Spleen (tissue), 7 donors: ENCODE measurements at regions not wholly inside any gene's neighbourhood (a gene's known extent, or its start where the extent isn't known, plus 50 kb on each side); places are given as distances from the start of the nearest gene placed in this dataset.

Experiments
- CTCF ChIP-seq, 11 experiments: fragments of 200-600 bp in 7 of 11; fragments of 450-650 bp in 4 of 11; sonication (generic) in 4 of 11; IDR thresholded peaks in 8 of 11; conservative IDR thresholded peaks in 3 of 11; 1 replicate in 7 of 11; 2 replicates in 4 of 11; pipeline versions ENCODE4 v1.4.0 to v1.8.0; 2016 to 2021; ENCODE audit warnings: antibody characterized with exemption in 11 of 11, inconsistent platforms in 4 of 11, mild to moderate bottlenecking in 1 of 11
- POLR2A ChIP-seq, 3 donors: fragments of 450-650 bp; IDR thresholded peaks; one replicate each; pipeline ENCODE4 v1.5.1; 2017; ENCODE audit warnings: antibody characterized with exemption in 3 of 3, mild to moderate bottlenecking in 1 of 3
- POLR2AphosphoS5 ChIP-seq, 3 donors: sonication (generic); formaldehyde crosslinking; IDR thresholded peaks; one replicate each; pipeline ENCODE4 v1.5.1; 2017; ENCODE audit warnings: antibody characterized with exemption in 3 of 3
- donor health status: DM: no; HTN: no; CAD: no; lungs with moderate emphysema.
- donor health status: DM: no; HTN: no; CAD: no.
- donor health status: DM: no; HTN: no; CAD: no.

- TF ChIP-seq POLR2AphosphoS5 (IDR thresholded peaks at IDR 0.05), result no peak
- TF ChIP-seq POLR2A (IDR thresholded peaks at IDR 0.05), result no peak
- no peak for TF ChIP-seq CTCF (IDR thresholded peaks at IDR 0.05 in 8 of 11, conservative IDR thresholded peaks at IDR 0.05 in 3 of 11)
These were observed 275.6 kb upstream of the NAV3 start for GRCh38 chr12:77555074-77555473.
